NT2/D1 (cell line): ENCODE measurements at regions not wholly inside any gene's neighbourhood (a gene's known extent, or its start where the extent isn't known, plus 50 kb on each side); places are given as distances from the start of the nearest gene placed in this dataset.
"Not testable (repeated sequence)": the region's sequence is repeated elsewhere in the genome, so short reads cannot be mapped to it uniquely, and the experiment has no call there.

Experiments
- DNase-seq: peaks from one replicate; pipeline ENCODE4 v3.0.0-alpha.2; 2011; ENCODE audit warnings: low read depth, low spot score
- H3K27me3 ChIP-seq: 2 replicates; pipeline ENCODE4 v1.6.0; 2011; ENCODE audit warnings: mild to moderate bottlenecking; ENCODE audit not compliant: insufficient read length, insufficient read depth
- H3K36me3 ChIP-seq: 2 replicates; pipeline ENCODE4 v1.6.1; 2011; ENCODE audit warnings: mild to moderate bottlenecking, low read length, mixed read lengths; ENCODE audit not compliant: insufficient read depth, insufficient read length
- H3K4me1 ChIP-seq: 2 replicates; pipeline ENCODE4 v1.5.1; 2011; ENCODE audit not compliant: insufficient read depth, insufficient read length
- H3K4me3 ChIP-seq: 2 replicates; pipeline ENCODE4 v1.5.1; 2011; ENCODE audit warnings: low read depth; ENCODE audit not compliant: insufficient read length
- H3K9ac ChIP-seq: 2 replicates; pipeline ENCODE4 v1.6.0; 2011; ENCODE audit warnings: low read depth; ENCODE audit not compliant: insufficient read length
- H3K9me3 ChIP-seq: 2 replicates; pipeline ENCODE4 v1.5.1; 2011; ENCODE audit warnings: mild to moderate bottlenecking, low read length; ENCODE audit not compliant: insufficient read depth
- SUZ12 ChIP-seq: IDR thresholded peaks from 2 replicates; pipeline ENCODE4 v1.6.1; 2011; ENCODE audit not compliant: insufficient read length, insufficient read depth; ENCODE audit errors: extremely low read depth
- YY1 ChIP-seq: IDR thresholded peaks from 2 replicates; pipeline ENCODE4 v1.6.1; 2011; ENCODE audit not compliant: insufficient read length, insufficient read depth
- ZNF274 ChIP-seq: IDR thresholded peaks from 2 replicates; pipeline ENCODE4 v1.6.1; 2011; ENCODE audit warnings: mild to moderate bottlenecking, low read depth, low read length

DNA sequence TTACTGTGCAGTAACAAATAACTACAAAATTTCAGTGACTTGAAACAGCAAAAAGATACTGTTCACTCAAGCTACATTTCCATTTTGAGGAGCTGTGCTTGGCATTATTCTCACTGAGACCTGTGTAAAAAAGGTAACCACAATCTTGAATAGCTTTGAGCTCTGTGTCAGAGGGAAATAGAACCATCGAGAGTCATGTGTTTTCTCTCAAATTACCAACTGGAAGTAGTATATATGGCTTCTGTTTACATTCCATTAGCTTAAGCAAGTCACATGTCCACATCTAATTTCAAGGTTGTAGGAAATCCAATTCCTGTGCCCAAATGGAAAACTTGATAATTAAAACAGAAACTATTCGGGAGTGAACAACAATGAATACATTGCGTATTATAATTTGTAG, 82.9 kb upstream of the BANK1 start:
- TF ChIP-seq SUZ12 (no peak), YY1 (no peak), ZNF274 (no peak)
- peaks cover 7% of the 10 kb centered on the region; the same call in 1 of the 2 replicates for H3K9me3 ChIP-seq
- no peaks in the 10 kb centered on the region for H3K36me3 ChIP-seq
- H3K9ac ChIP-seq = no peak overlapping the region
- H3K27me3 ChIP-seq = no peaks in the 10 kb centered on the region
- H3K4me1 ChIP-seq = no peaks in the 10 kb centered on the region
- H3K4me3 ChIP-seq = no peak overlapping the region
- DNase-seq = no peak

DNA sequence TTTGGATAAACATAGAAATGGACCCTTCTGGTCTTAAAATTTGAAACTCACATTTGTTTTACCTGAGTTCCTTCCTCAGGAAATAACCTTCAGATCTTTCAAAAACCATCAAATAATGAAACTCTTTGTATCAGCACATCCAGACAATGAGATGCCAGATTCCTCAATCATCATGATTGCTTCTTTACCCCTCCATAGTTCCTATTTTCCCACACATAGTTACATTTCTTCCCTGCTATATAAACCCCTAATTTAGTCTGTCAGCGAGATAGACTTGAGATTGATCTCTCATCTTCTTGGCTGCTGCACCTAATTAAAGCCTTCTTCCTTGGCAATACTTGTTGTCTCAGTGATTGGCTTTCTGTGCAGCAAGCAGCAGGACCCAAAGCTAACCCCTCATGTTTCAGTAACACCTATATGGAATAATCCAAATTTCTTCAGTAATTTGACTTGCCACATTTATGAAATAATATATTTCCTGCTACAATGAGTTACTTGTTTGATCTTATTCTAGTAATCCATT, 83.9 kb upstream of the BANK1 start:
- H3K4me3 ChIP-seq = no peak overlapping the region
- peaks cover 7% of the 10 kb centered on the region; the same call in 1 of the 2 replicates for H3K9me3 ChIP-seq
- DNase-seq = no peak

DNA sequence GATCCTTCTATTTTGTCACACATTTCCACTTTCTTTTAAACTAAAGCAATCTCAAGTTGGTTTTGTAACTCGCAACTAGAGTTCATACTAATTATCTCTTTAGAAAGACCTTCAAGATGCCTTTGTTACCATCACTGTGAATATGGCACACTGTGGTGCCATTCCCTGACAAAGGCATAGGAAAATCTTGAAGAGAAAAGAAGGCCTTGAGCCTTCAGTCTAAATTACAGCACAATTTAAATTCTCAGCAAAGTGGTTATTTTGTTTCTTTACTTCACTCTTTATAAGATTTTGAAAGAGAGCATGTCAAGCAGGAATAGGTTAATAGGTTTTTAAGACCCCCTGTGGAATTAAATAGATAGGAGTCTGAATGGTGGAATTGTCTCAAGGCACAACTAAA, 89.0 kb upstream of the BANK1 start:
- no peak overlapping the region for H3K9ac ChIP-seq
- peaks cover 3% of the 10 kb centered on the region; the same call in 1 of the 2 replicates for H3K9me3 ChIP-seq
- no peak for TF ChIP-seq YY1
- no peak for TF ChIP-seq SUZ12
- no peak for TF ChIP-seq ZNF274
- no peak overlapping the region for H3K4me3 ChIP-seq
- no peaks in the 10 kb centered on the region for H3K36me3 ChIP-seq
- H3K4me1 ChIP-seq = no peaks in the 10 kb centered on the region
- DNase-seq = no peak
- H3K27me3 ChIP-seq = no peaks in the 10 kb centered on the region

More for the DNA sequence above, 83.9 kb upstream of the BANK1 start:
- Histone ChIP-seq H3K36me3 (no peaks in the 10 kb centered on the region), H3K4me1 (no peaks in the 10 kb centered on the region), H3K27me3 (no peaks in the 10 kb centered on the region), H3K9ac (no peak overlapping the region)
- TF ChIP-seq SUZ12 (no peak), ZNF274 (no peak), YY1 (no peak)

- no peak for TF ChIP-seq ZNF274
- TF ChIP-seq YY1 = no peak
- no peak for TF ChIP-seq SUZ12
These were observed 90.9 kb upstream of the BANK1 start for GRCh38 chr4:101699441-101700124.

DNA sequence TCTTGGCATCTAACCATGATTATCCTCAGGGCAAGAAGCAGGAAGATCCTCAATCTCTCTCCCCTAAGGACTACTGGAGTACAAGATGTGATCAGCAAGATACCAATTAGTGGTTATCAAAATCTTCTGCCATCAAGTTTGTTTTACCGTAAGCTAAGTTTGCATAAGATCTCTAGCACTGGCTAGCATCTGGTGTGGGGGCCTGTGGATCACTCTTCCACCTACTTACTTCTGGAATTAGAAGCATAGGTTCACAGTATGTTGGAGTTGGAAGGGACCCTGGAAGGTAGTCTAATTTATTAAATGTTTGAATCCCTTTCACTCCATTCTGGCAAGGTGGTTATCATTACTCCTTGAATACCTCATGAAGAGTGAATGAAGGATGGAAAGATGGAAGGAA, 93.3 kb upstream of the BANK1 start:
- TF ChIP-seq YY1 (no peak), SUZ12 (no peak), ZNF274 (no peak)
- H3K4me3 ChIP-seq = no peak overlapping the region
- no peaks in the 10 kb centered on the region for H3K4me1 ChIP-seq
- H3K27me3 ChIP-seq = no peaks in the 10 kb centered on the region
- no peaks in the 10 kb centered on the region for H3K9me3 ChIP-seq
- DNase-seq = no peak
- H3K36me3 ChIP-seq = no peaks in the 10 kb centered on the region
- H3K9ac ChIP-seq = no peak overlapping the region

More at GRCh38 chr4:101699441-101700124, 90.9 kb upstream of the BANK1 start:
- Histone ChIP-seq H3K27me3 (no peaks in the 10 kb centered on the region), H3K9ac (no peak overlapping the region), H3K4me3 (no peak overlapping the region), H3K9me3 (no peaks in the 10 kb centered on the region), H3K4me1 (no peaks in the 10 kb centered on the region), H3K36me3 (no peaks in the 10 kb centered on the region)
- DNase-seq = no peak

DNA sequence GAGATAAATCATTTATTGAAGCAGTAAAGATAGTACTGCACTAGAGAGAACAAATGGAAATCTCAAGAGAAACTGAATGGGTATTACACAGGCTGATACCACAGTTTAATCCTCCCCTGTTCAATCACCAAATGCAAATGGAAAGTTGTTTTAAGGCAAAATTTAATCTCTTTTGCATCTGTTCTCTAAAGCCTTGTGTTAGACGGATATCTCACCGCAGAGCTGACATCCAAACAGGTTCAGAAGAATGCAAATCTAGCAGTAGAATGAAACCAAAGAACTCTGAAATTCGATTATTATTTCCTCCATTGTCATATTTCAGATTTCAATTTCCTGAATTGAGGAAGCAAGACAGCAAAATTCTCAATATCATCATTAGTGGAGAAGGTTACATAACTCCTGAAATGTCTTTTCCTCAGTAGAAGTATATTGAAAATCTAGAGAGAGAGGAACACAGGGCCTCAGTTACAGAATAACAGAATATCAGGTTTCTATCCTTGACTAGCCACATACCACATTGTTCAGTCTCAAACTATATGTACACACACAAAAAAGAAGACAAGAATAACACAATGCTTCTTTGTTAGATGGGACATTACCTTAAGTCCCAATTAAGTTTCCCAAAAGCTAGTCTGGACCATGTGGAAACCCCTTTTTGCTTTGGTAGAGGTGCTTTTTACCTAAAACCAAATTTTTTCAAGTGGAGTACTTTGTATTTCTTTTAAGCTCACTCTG, 94.1 kb upstream of the BANK1 start:
- no peak for TF ChIP-seq YY1
- no peak for TF ChIP-seq SUZ12
- no peak for TF ChIP-seq ZNF274
- no peak overlapping the region for H3K4me3 ChIP-seq
- H3K36me3 ChIP-seq = no peaks in the 10 kb centered on the region
- H3K27me3 ChIP-seq = no peaks in the 10 kb centered on the region
- H3K9ac ChIP-seq = no peak overlapping the region
- H3K4me1 ChIP-seq = no peaks in the 10 kb centered on the region
- DNase-seq = no peak
- no peaks in the 10 kb centered on the region for H3K9me3 ChIP-seq

DNA sequence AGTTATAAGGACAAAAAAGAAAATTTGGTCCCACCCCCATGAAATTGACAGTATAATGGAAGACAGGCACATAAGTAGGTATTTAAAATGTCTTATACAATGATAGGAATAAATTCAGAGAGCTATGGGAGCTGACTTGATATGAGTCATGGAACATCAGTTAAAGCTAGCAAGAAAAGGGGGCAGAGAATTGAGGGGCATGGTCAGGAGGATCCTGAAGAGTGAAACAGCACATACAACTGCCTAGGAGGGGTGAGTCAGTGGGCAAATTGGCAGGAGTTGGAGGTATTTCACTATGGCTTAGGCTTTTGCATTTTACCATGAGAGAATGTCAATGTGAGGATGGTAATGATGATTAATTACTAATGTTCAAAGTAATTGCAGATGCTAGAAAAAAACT, 95.4 kb upstream of the BANK1 start:
- TF ChIP-seq YY1 (no peak), SUZ12 (no peak), ZNF274 (no peak)
- no peak overlapping the region for H3K9ac ChIP-seq

GRCh38 chr4:101694403-101694802, 96.1 kb upstream of the BANK1 start:
- DNase-seq, H3K27me3 ChIP-seq, H3K4me3 ChIP-seq, H3K9me3 ChIP-seq, H3K36me3 ChIP-seq, H3K4me1 ChIP-seq, H3K9ac ChIP-seq: not testable (repeated sequence)

More for the DNA sequence above, 95.4 kb upstream of the BANK1 start:
- Histone ChIP-seq H3K4me1 (no peaks in the 10 kb centered on the region), H3K27me3 (no peaks in the 10 kb centered on the region), H3K4me3 (no peak overlapping the region), H3K9me3 (no peaks in the 10 kb centered on the region), H3K36me3 (no peaks in the 10 kb centered on the region)
- no peak for DNase-seq
